ENCODE measurements at regions not wholly inside any gene's neighbourhood (a gene's known extent, or its start where the extent isn't known, plus 50 kb on each side); places are given as distances from the start of the nearest gene placed in this dataset.

GRCh38 chr1:95339377-95339776 is 105.4 kb downstream of the RWDD3 start:
- Mint-ChIP-seq H3K36me3 (ENCODE audit: unreplicated experiment) (peaks cover 6% of the 10 kb centered on the region), H3K27me3 (ENCODE audit: unreplicated experiment) (peaks cover 3% of the 10 kb centered on the region), H3K4me3 (ENCODE audit: unreplicated experiment) (no peak overlapping the region), H3K4me1 (ENCODE audit: low read depth, unreplicated experiment) (peaks cover 17% of the 10 kb centered on the region), H3K27ac (ENCODE audit: unreplicated experiment) (no peak overlapping the region), H3K9me3 (ENCODE audit: unreplicated experiment) (no peaks in the 10 kb centered on the region)
- TF ChIP-seq CTCF (IDR thresholded peaks at IDR 0.05; ENCODE audit: partially characterized antibody, unreplicated experiment), result no peak
- no peak for DNase-seq

GRCh38 chr1:95340061-95340460 is 106.1 kb downstream of the RWDD3 start:
- peaks cover 17% of the 10 kb centered on the region for H3K4me1 Mint-ChIP-seq (ENCODE audit: low read depth, unreplicated experiment)
- TF ChIP-seq CTCF (IDR thresholded peaks at IDR 0.05; ENCODE audit: partially characterized antibody, unreplicated experiment), result no peak
- H3K4me3 Mint-ChIP-seq (ENCODE audit: unreplicated experiment), result no peak overlapping the region

GRCh38 chr1:95352767-95353166 is 118.8 kb downstream of the RWDD3 start:
- no peak for TF ChIP-seq CTCF (IDR thresholded peaks at IDR 0.05; ENCODE audit: partially characterized antibody, unreplicated experiment)
- H3K27me3 Mint-ChIP-seq (ENCODE audit: unreplicated experiment), result peaks cover 3% of the 10 kb centered on the region
- H3K9me3 Mint-ChIP-seq (ENCODE audit: unreplicated experiment), result no peaks in the 10 kb centered on the region
- H3K27ac Mint-ChIP-seq (ENCODE audit: unreplicated experiment), result no peak overlapping the region
- H3K4me1 Mint-ChIP-seq (ENCODE audit: low read depth, unreplicated experiment), result no peaks in the 10 kb centered on the region
- H3K36me3 Mint-ChIP-seq (ENCODE audit: unreplicated experiment), result no peaks in the 10 kb centered on the region
- H3K4me3 Mint-ChIP-seq (ENCODE audit: unreplicated experiment), result no peak overlapping the region
- no peak for DNase-seq

More at GRCh38 chr1:95340061-95340460, 106.1 kb downstream of the RWDD3 start:
- Mint-ChIP-seq H3K27me3 (ENCODE audit: unreplicated experiment) (peaks cover 3% of the 10 kb centered on the region), H3K27ac (ENCODE audit: unreplicated experiment) (no peak overlapping the region), H3K9me3 (ENCODE audit: unreplicated experiment) (no peaks in the 10 kb centered on the region), H3K36me3 (ENCODE audit: unreplicated experiment) (peaks cover 6% of the 10 kb centered on the region)
- DNase-seq, result no peak

- H3K27me3 Mint-ChIP-seq (ENCODE audit: unreplicated experiment), result peaks cover 3% of the 10 kb centered on the region
- DNase-seq, result no peak
- H3K4me1 Mint-ChIP-seq (ENCODE audit: low read depth, unreplicated experiment), result no peaks in the 10 kb centered on the region
- H3K9me3 Mint-ChIP-seq (ENCODE audit: unreplicated experiment), result no peaks in the 10 kb centered on the region
- no peaks in the 10 kb centered on the region for H3K36me3 Mint-ChIP-seq (ENCODE audit: unreplicated experiment)
- no peak overlapping the region for H3K4me3 Mint-ChIP-seq (ENCODE audit: unreplicated experiment)
- TF ChIP-seq CTCF (IDR thresholded peaks at IDR 0.05; ENCODE audit: partially characterized antibody, unreplicated experiment), result no peak
- H3K27ac Mint-ChIP-seq (ENCODE audit: unreplicated experiment), result no peak overlapping the region
Observed at GRCh38 chr1:95353194-95353593, 119.2 kb downstream of the RWDD3 start.

GRCh38 chr1:95364546-95364945 is 130.5 kb downstream of the RWDD3 start:
- no peak for TF ChIP-seq CTCF (IDR thresholded peaks at IDR 0.05; ENCODE audit: partially characterized antibody, unreplicated experiment)
- H3K4me1 Mint-ChIP-seq (ENCODE audit: low read depth, unreplicated experiment), result no peaks in the 10 kb centered on the region
- no peak overlapping the region for H3K4me3 Mint-ChIP-seq (ENCODE audit: unreplicated experiment)
- peaks cover 2% of the 10 kb centered on the region for H3K9me3 Mint-ChIP-seq (ENCODE audit: unreplicated experiment)
- no peak for DNase-seq
- H3K27me3 Mint-ChIP-seq (ENCODE audit: unreplicated experiment), result peaks cover 3% of the 10 kb centered on the region
- H3K27ac Mint-ChIP-seq (ENCODE audit: unreplicated experiment), result no peak overlapping the region
- H3K36me3 Mint-ChIP-seq (ENCODE audit: unreplicated experiment), result no peaks in the 10 kb centered on the region
